HG03342 (cell line): ENCODE measurements at regions not wholly inside any gene's neighbourhood (a gene's known extent, or its start where the extent isn't known, plus 50 kb on each side); places are given as distances from the start of the nearest gene placed in this dataset.
A peak's percentile ranks its signal among the peaks of the same experiment; 100 is the strongest.

ENCODE experiments used
- ATAC-seq: cut with Tn5 transposase; IDR thresholded peaks from one replicate; pipeline ENCODE4 v1.9.1; 2021; ENCODE audit warnings: mild to moderate bottlenecking, moderate library complexity; ENCODE audit not compliant: unreplicated experiment

DNA sequence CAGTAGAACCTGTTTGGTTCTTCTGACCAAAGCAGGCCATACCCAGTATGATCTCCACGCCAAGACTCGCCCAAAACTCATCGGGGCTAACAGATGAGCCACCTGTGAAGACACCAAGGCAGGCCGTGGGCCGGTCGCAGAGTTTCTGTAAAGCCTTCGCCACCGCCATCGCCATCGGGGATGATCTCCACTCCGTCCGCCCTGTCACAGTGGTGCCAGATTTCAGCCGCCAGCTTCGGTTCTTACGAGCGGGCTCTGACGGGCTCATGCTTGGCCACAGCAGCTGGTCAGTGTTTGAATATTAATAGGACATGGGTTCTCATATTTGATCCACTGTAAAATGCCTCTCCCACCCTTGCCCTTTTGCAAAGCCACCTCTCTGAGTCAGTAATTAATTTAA lies 113.2 kb upstream of the TMEM132D start:
- ATAC-seq = no peak

GRCh38 chr12:130017591-130018449 lies 114.0 kb upstream of the TMEM132D start:
- ATAC-seq = no peak

GRCh38 chr12:130018614-130019013 lies 114.8 kb upstream of the TMEM132D start:
- no peak for ATAC-seq

DNA sequence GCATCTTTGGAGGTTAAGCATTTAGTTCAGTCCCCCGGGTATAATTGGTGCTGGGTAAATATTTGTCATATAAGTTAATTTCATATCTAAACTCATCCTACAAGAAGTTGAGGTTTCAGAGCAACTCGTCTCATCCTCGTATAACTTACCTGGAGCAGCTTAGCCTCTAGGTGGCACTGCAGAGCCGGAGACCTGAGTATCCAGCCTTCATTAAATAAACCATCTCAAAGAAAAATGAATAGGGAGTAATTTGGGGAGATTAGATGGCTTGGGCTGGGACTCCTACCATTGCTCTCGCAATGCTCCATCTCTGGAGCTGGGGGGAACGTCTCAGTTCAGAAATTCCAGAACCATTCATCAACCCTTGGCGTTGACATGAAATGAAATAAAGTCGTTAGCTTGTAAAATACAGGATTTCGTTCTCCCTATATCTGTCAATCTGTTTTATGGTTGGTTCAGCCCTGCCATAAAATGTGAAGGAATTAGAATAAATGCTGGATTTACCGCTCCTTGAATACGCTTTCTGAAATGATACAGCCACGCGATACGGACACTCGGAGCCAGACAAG lies 122.9 kb upstream of the TMEM132D start:
- ATAC-seq = no peak

- no peak for ATAC-seq
Measured at GRCh38 chr12:130027798-130028197, 124.0 kb upstream of the TMEM132D start.

DNA sequence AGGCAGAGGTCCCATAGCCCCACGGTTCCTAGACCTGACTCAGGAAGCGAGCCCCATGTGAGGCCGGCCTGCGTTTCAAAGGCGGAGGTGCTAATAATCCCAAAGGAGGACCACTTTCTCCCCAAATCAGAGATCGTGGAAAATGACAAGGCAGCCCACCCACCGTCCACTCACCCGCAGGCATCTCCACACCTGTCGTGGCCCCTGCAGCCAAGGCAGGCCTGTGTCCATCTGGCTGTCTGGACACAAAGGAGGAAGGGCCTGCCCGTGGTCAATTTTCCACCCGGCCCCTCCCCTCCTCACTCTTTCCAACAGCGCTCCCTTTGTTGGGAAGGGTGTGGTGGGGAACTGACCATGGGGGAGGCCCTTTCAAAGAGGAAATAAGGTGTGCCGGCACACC lies 125.3 kb upstream of the TMEM132D start:
- no peak for ATAC-seq

DNA sequence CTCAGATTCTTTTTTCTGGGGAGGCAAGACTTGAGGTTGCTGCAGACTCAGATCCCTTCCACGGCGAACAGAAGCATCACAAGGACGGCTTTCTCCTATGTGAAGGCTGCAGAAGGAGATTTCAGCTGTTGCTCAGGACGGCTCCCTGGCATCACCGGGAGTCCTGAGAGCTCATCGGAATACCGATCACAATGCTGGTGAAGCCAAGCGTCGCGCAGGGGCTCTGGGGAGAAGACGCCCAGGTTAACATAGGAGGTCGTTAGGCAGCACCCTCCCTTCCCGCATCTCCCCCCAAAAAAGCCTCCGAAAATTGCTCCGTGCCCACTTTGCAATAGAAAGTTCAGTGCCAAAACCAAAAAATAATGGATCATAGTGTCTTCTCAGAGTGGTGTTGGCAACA lies 127.2 kb upstream of the TMEM132D start:
- no peak for ATAC-seq

DNA sequence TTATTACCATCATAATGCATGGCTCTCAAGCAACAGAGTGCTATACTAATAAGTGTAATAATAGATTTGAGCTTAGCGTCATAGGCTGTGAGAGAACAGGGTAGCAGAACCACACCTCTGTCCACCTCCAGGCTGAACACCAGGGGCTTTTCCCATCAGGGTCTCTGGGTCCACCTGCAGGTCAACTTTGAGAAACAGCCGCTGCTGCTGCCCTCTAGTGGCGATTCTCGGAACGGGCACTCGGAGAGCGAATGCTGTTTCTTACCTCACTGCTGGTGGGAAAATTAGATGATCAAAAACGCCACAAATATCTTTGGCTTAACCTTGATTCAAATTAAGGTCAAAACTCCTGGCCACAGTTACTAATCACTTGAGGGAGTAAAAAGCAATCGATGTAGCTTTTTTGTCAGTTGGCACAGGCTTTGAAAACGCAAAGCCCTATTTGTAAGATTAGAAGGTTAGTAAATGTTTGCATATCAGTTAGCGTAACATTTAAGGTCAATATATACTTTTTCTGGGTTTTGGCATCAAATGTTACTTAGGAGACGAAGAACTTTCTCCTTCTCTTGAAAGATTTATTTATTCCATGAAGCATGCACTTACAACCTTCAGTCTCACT lies 127.9 kb upstream of the TMEM132D start:
- peak; percentile 80 for ATAC-seq

- no peak for ATAC-seq
Measured at GRCh38 chr12:130041983-130042812, 120.1 kb upstream of the FZD10 start.

GRCh38 chr12:130043685-130044406 lies 118.4 kb upstream of the FZD10 start:
- ATAC-seq = no peak

DNA sequence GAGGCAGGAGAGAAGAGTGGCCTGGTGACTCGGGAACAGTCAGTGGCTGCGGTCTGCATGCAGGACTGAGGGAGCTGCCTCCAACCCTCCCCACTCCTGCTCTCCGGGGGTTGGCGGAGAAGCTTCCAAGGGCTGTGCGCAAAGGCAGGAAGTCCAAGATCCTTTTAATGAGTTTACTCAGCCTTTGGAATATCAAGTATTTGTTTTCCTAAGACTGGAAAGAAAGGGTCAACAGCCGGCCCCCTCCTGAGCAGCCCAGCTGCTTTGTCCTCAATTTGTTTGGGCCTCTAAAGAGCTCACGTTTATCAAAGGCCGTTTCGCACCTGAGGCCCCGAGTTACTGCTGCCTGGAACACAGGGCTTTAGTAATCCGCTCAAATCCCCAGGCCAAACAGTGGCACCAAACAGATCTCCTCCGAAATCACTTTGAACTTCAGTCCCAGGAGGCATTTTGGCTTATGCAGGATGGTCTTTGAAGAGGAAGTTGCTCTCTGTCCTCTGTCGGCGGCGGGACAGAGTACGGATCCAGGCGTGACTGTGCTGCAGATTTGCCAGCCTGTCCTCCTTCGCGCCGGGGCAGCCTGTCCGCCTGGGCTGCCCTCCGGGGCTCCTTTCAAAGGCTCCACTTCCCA lies 117.2 kb upstream of the FZD10 start:
- no peak for ATAC-seq

GRCh38 chr12:130049666-130050065 lies 112.6 kb upstream of the FZD10 start:
- ATAC-seq = no peak

- ATAC-seq = no peak
Measured at GRCh38 chr12:130051900-130052299, 110.4 kb upstream of the FZD10 start.

DNA sequence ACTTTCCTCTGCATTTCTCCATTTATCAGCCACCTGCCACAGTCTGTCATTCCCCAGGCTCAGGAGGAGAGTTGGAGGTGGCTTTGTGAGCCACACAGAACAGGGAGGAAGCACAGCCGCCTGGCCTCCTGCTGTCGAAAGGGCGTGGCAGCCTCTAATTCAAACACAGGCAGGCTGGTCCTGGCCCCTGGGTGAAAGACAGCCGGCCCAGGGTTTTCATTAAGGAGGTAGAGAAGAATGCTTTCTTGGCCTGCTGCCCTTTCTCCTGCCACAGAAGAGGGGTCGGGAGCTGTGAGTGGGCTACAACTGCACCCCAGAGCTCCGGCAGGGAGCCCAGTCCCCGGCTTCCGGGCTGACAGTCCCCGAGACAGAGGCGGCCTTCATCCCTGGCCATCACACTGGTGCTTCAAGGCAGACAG lies 108.6 kb upstream of the FZD10 start:
- ATAC-seq = no peak

- no peak for ATAC-seq
Measured at GRCh38 chr12:130054803-130055202, 107.5 kb upstream of the FZD10 start.

- no peak for ATAC-seq
Measured at GRCh38 chr12:130058926-130059472, 103.3 kb upstream of the FZD10 start.

DNA sequence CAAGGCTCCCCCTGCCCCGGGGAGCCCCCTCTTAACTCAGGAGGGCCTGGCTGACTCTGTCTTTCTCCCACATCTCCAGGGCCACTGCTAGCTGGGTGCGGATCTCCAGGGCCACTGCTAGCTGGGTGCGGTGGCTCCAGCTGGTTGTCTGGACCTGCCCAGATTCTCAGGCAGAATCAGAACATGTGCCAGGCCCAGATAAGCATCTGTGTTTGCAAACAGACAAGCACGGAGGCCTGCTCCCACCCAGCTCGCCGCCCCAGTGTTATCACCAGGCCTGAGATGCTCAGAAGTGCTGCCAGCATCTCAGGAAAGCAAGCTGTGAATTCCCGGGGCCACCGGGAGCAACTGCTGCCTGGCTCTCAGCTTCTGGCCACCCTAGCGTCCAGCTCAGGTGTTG lies 98.4 kb upstream of the FZD10 start:
- no peak for ATAC-seq

DNA sequence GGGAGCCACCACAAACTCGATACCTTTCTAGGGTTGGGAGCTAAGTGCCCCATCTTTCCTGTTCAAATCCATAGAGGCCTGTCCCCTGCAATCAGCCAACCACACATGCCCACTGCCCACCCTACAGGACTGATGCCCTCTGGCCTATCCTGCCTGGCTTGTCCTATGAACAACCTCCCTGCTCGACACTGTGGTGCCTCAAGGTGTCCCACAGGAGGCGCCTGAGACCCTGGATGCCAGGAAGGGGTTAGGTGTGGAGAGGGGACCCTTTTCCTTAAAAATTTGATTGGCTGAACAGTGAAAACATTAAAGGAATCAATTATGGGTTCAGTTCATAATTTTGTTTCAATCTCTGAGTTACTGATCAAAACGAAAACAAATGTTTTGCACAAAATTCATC lies 97.3 kb upstream of the FZD10 start:
- ATAC-seq = no peak

- no peak for ATAC-seq
Measured at GRCh38 chr12:130066742-130067141, 95.5 kb upstream of the FZD10 start.

DNA sequence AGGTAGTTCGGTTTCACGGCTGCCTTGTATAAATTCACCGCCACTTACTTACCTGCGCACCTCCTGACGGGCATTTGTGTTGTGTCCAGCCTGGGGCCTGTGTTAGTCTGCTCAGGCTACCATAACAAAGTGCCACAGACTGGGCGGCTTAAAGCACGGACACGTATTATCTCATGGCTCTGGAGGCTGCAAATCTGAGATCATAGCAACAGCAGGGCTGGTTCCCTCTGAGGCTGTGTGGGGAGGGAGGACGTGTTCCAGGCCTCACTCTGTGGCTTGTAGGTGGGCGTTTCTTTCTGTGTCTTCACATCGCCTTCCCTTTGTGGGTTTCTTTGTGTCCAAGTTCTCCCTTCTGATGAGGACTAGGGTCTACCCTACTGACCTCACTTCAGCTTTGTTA lies 93.5 kb upstream of the FZD10 start:
- ATAC-seq = no peak
